ENCODE measurements at regions not wholly inside any gene's neighbourhood (a gene's known extent, or its start where the extent isn't known, plus 50 kb on each side); places are given as distances from the start of the nearest gene placed in this dataset.

GRCh38 chr12:46486588-46486987 lies 114.0 kb upstream of the SLC38A2 start:
- Histone ChIP-seq H3K4me3 (ENCODE audit: extremely low read depth in 1 of 4, insufficient read depth in 2 of 4, low read depth in 3 of 4, low read length in 4 of 4) (no peak overlapping the region), H3K23ac (ENCODE audit: insufficient read length) (no peak overlapping the region), H3K9me3 (ENCODE audit: insufficient read depth in 2 of 2, low read depth in 1 of 2, low read length in 1 of 2) (no peaks in the 10 kb centered on the region), H2BK20ac (ENCODE audit: low read length) (no peak overlapping the region), H3K79me1 (ENCODE audit: low read depth, low read length) (no peaks in the 10 kb centered on the region), H3K27ac (ENCODE audit: low read depth, low read length) (no peak overlapping the region), H3K36me3 (ENCODE audit: control insufficient read depth in 2 of 4, insufficient read depth in 4 of 4, low read length in 3 of 4) (no peaks in the 10 kb centered on the region), H2AK5ac (ENCODE audit: low read depth, low read length) (no peak overlapping the region), H3K56ac (replicated peaks; ENCODE audit: insufficient read length, low read depth, low read length) (no peak overlapping the region), H3K79me2 (ENCODE audit: control insufficient read depth in 1 of 2, insufficient read depth in 2 of 2, low read length in 2 of 2) (no peaks in the 10 kb centered on the region), H2BK5ac (ENCODE audit: low read depth, low read length) (no peak overlapping the region), H2BK12ac (ENCODE audit: low read depth, low read length) (no peak overlapping the region), H4K91ac (replicated peaks; ENCODE audit: insufficient read length, low read length) (no peak overlapping the region), H3K4me2 (ENCODE audit: insufficient read depth in 1 of 2, low read depth in 2 of 2, low read length in 2 of 2) (no peak overlapping the region), H3K9ac (replicated peaks in 1 of 4; ENCODE audit: extremely low read depth in 1 of 4, low read depth in 3 of 4, low read length in 3 of 4) (no peak overlapping the region), H3K4ac (replicated peaks; ENCODE audit: insufficient read length, low read depth, low read length) (no peak overlapping the region), H3K4me1 (replicated peaks in 1 of 4; ENCODE audit: control insufficient read depth in 3 of 4, insufficient read depth in 4 of 4, low read length in 3 of 4) (peaks cover 0 to 7% (median 6%) of the 10 kb centered on the region in 4 experiments; a peak in 5 of 7 replicates), H4K8ac (ENCODE audit: extremely low read depth, insufficient read depth, low read length) (no peak overlapping the region), H4K20me1 (replicated peaks in 1 of 2; ENCODE audit: control insufficient read depth in 1 of 2, insufficient read depth in 2 of 2, low read length in 2 of 2) (no peaks in the 10 kb centered on the region), H3K18ac (ENCODE audit: extremely low read depth, low read length) (no peak overlapping the region), H3K27me3 (replicated peaks in 1 of 4; ENCODE audit: control insufficient read depth in 3 of 4, extremely low read depth in 1 of 4, insufficient read depth in 3 of 4, low read length in 3 of 4) (no peaks in the 10 kb centered on the region), H4K5ac (ENCODE audit: insufficient read length, low read depth, low read length) (no peak overlapping the region), H3K14ac (ENCODE audit: insufficient read length) (no peak overlapping the region), H2BK120ac (replicated peaks; ENCODE audit: low read depth, low read length) (no peak overlapping the region), H3K23me2 (ENCODE audit: low read depth, low read length) (no peaks in the 10 kb centered on the region), H2BK15ac (ENCODE audit: low read length) (no peak overlapping the region), H2AFZ (ENCODE audit: low read length) (no peak overlapping the region)
- FAIRE-seq, result no peak
- CTCF ChIA-PET (ENCODE audit: partially characterized antibody), result no interaction called here
- POLR2A ChIA-PET (ENCODE audit: partially characterized antibody), result no interaction called here
- no peak for TF ChIP-seq RNF2 (IDR thresholded peaks at IDR 0.05; ENCODE audit: borderline replicate concordance, low read depth, low read length, missing control alignments, poor library complexity, severe bottlenecking)
- TF ChIP-seq E2F6 (IDR thresholded peaks at IDR 0.05), result no peak
- TF ChIP-seq TBP (IDR thresholded peaks at IDR 0.05; ENCODE audit: low read depth, low read length), result no peak
- TF ChIP-seq BRCA1 (IDR thresholded peaks at IDR 0.05; ENCODE audit: low read depth, low read length), result no peak
- no peak for TF ChIP-seq CHD1 (IDR thresholded peaks at IDR 0.05; ENCODE audit: low read depth, low read length)
- no peak for TF ChIP-seq TAF1 (IDR thresholded peaks at IDR 0.05; ENCODE audit: low read depth, low read length)
- TF ChIP-seq TEAD4 (IDR thresholded peaks at IDR 0.05; ENCODE audit: low read depth, low read length), result no peak
- TF ChIP-seq CBX5 (IDR thresholded peaks at IDR 0.05; ENCODE audit: low read depth, low read length), result no peak
- TF ChIP-seq KDM4A (IDR thresholded peaks at IDR 0.05; ENCODE audit: low read depth, low read length, severe bottlenecking), result no peak
- TF ChIP-seq ASH2L (IDR thresholded peaks at IDR 0.05; ENCODE audit: low read length), result no peak
- no peak for TF ChIP-seq POLR2AphosphoS5 (IDR thresholded peaks at IDR 0.05; ENCODE audit: low read depth, low read length)
- no peak for TF ChIP-seq SUZ12 (IDR thresholded peaks at IDR 0.05; ENCODE audit: low read length)
- TF ChIP-seq KDM1A (IDR thresholded peaks at IDR 0.05; ENCODE audit: borderline replicate concordance, low read length), result no peak
- no peak for TF ChIP-seq POLR2A (IDR thresholded peaks at IDR 0.05; ENCODE audit: control extremely low read depth in 1 of 2, low read depth in 2 of 2, low read length in 2 of 2)
- no peak for TF ChIP-seq SP2 (IDR thresholded peaks at IDR 0.05; ENCODE audit: low read length)
- TF ChIP-seq RXRA (IDR thresholded peaks at IDR 0.05; ENCODE audit: insufficient read depth, low read depth, low read length), result no peak
- no peak for DNase-seq (ENCODE audit: low read depth in 1 of 2, low spot score in 2 of 2)
